Neutrophil (primary cell): ENCODE measurements at regions not wholly inside any gene's neighbourhood (a gene's known extent, or its start where the extent isn't known, plus 50 kb on each side); places are given as distances from the start of the nearest gene placed in this dataset.

Experiments
- H3K27ac ChIP-seq: fragments of 200-600 bp; sonication (generic); 2 replicates; pipeline ENCODE4 v1.5.1; 2016; ENCODE audit warnings: mild to moderate bottlenecking, moderate library complexity
- H3K27me3 ChIP-seq: fragments of 200-600 bp; sonication (generic); 2 replicates; pipeline ENCODE4 v1.6.0; 2016; ENCODE audit warnings: mild to moderate bottlenecking
- H3K36me3 ChIP-seq: fragments of 200-600 bp; sonication (generic); 2 replicates; pipeline ENCODE4 v1.5.1; 2017
- H3K4me1 ChIP-seq, 2 experiments: fragments of 200-600 bp in 1 of 2; sonication (generic) in 1 of 2; 1 replicate in 1 of 2; 2 replicates in 1 of 2; pipeline versions ENCODE4 v1.5.1 to v1.6.1; 2013 to 2016; ENCODE audit warnings: low read depth in 1 of 2, low read length in 1 of 2, mild to moderate bottlenecking in 1 of 2, moderate library complexity in 1 of 2; ENCODE audit not compliant: control insufficient read depth in 1 of 2, insufficient read depth in 1 of 2
- H3K4me3 ChIP-seq, 2 experiments: fragments of 200-600 bp in 1 of 2; sonication (generic) in 1 of 2; 1 replicate in 1 of 2; 2 replicates in 1 of 2; pipeline ENCODE4 v1.5.1; 2013 to 2016; ENCODE audit warnings: low read depth in 1 of 2, low read length in 1 of 2, mild to moderate bottlenecking in 1 of 2, moderate library complexity in 1 of 2
- H3K9me3 ChIP-seq: fragments of 200-600 bp; sonication (generic); 2 replicates; pipeline ENCODE4 v1.5.1; 2016
- TF ChIP-seq, protein P1 (sequence below): fragments of 200-600 bp; sonication (generic); IDR thresholded peaks from 2 replicates; pipeline ENCODE4 v1.5.1; 2016; ENCODE audit warnings: antibody characterized with exemption

DNA sequence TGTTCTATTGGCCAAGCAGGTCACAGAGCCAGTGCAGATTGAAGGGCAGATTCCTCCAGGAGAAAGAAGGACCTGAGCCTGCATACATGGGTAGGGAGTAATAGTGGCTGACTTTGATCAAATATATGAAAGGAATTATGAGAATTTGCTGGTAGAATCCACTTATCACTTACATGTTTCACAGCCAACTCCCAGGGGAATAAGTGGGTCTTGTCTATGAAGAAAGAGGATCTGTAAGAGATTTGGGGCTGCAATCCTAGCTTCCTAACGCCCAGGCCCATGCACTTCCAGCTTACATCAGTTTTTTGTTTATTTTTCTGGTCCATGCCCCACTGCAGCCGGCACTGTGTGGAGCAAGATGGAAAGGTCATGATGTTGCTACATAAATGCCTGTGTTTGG lies 107.9 kb upstream of the SYNDIG1 start:
- Histone ChIP-seq H3K4me1 (no peaks in the 10 kb centered on the region), H3K27ac (no peak overlapping the region), H3K36me3 (no peaks in the 10 kb centered on the region), H3K4me3 (no peak overlapping the region), H3K9me3 (no peaks in the 10 kb centered on the region), H3K27me3 (no peaks in the 10 kb centered on the region)
- TF ChIP-seq, protein P1, sequence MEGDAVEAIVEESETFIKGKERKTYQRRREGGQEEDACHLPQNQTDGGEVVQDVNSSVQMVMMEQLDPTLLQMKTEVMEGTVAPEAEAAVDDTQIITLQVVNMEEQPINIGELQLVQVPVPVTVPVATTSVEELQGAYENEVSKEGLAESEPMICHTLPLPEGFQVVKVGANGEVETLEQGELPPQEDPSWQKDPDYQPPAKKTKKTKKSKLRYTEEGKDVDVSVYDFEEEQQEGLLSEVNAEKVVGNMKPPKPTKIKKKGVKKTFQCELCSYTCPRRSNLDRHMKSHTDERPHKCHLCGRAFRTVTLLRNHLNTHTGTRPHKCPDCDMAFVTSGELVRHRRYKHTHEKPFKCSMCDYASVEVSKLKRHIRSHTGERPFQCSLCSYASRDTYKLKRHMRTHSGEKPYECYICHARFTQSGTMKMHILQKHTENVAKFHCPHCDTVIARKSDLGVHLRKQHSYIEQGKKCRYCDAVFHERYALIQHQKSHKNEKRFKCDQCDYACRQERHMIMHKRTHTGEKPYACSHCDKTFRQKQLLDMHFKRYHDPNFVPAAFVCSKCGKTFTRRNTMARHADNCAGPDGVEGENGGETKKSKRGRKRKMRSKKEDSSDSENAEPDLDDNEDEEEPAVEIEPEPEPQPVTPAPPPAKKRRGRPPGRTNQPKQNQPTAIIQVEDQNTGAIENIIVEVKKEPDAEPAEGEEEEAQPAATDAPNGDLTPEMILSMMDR, result no peak

DNA sequence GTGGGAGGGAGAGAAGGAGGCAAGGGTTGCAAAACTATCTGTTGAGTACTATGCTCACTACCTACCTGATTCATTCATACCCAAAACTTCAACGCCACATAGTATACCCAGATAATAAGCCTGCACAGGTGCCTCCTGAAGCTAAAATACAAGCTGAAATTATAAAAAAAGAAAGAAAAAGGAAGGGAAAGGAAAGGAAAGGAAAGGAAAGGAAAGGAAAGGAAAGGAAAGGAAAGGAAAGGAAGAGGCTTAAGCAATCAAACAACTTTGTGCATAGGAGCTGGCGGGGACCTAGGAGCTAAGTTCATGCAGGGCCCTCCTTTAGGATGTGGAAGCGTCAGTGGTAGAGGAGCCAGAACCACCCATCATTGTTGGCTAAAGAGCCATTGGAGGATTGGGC lies 108.9 kb upstream of the SYNDIG1 start:
- no peak overlapping the region for H3K4me3 ChIP-seq

DNA sequence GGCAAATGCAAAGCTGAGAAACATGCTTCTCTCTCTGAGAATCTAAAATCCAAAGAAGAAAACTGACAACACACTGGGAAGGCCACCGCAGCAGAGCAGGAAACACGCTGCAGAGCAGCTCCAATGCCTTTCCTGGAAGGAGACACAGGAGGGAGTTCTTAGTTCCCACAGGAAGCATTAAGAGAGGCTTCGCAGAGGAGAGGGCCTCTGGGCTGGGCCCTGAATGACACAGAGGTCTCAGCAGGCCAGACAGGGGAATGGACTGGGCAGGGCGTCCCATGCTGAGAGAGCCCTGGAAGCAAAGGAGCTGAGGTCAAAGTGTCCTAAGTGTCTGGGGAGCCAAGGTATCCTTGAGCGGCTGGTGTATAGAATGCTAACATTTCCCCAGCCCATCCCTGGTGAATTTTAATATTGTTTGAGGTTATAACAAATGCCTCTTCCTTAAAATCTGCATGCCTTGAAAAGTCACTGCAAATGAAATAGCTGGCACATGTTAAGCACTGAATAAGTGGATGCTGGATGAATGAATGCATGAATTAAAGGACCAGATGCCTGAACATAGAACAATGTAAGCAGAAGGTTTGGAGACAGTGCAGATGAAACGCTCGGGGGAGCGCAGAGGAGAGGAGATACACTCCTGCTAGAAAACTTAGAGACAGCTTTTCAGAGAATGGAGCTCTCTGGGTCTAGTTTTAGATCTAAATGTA lies 110.0 kb upstream of the SYNDIG1 start:
- Histone ChIP-seq H3K4me1 (no peaks in the 10 kb centered on the region), H3K9me3 (no peaks in the 10 kb centered on the region), H3K4me3 (no peak overlapping the region), H3K27me3 (no peaks in the 10 kb centered on the region), H3K27ac (no peak overlapping the region), H3K36me3 (no peaks in the 10 kb centered on the region)
- TF ChIP-seq, protein P1, result no peak

More for the DNA sequence above, 108.9 kb upstream of the SYNDIG1 start:
- Histone ChIP-seq H3K36me3 (no peaks in the 10 kb centered on the region), H3K9me3 (no peaks in the 10 kb centered on the region), H3K27ac (no peak overlapping the region), H3K4me1 (no peaks in the 10 kb centered on the region), H3K27me3 (no peaks in the 10 kb centered on the region)
- TF ChIP-seq, protein P1, result no peak

DNA sequence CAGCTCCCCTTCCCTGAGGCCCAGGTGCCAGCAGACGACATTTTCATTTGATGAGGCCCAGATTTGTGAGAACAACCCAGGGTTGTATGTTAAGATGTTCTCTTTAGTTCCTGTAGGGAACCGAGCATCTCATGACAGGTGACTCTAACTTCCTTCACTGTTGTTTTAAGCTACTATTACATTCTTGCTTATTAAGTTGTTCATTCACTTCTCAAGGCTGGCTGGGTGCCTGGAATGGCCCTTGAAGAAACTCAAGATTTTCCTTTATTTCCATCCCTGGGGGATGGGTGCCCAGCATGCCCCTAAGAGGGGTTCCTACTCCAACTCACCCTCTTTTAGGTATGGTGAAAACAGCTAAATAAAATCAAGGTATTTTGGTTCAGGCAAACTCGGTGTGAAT lies 111.5 kb upstream of the SYNDIG1 start:
- no peaks in the 10 kb centered on the region for H3K4me1 ChIP-seq
- no peaks in the 10 kb centered on the region for H3K9me3 ChIP-seq
- no peak overlapping the region for H3K27ac ChIP-seq
- no peaks in the 10 kb centered on the region for H3K27me3 ChIP-seq
- no peak overlapping the region for H3K4me3 ChIP-seq
- H3K36me3 ChIP-seq, result no peaks in the 10 kb centered on the region
- TF ChIP-seq, protein P1, result no peak

DNA sequence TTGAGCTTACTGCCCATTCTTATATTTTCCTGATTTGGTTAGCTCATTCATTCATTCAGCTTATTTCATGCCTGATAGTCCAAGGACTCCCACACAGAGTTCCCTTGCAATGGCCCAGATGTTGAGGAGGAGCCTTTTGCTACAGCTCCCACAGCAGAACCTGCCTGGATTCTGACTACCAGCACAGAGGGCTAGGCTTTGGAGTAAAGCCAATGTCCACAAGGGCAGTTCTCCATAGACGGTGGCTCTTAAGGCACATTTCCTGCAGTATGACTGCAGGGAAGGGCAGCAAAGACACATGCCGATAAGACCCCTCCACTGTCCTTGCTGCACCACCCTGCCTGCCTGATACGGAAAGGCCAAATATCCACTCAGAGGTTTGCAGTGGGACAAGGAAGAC lies 112.3 kb upstream of the SYNDIG1 start:
- Histone ChIP-seq H3K36me3 (no peaks in the 10 kb centered on the region), H3K27ac (no peak overlapping the region), H3K27me3 (no peaks in the 10 kb centered on the region), H3K4me1 (no peaks in the 10 kb centered on the region), H3K4me3 (no peak overlapping the region), H3K9me3 (no peaks in the 10 kb centered on the region)
- TF ChIP-seq, protein P1, result no peak
